ENCODE measurements at regions not wholly inside any gene's neighbourhood (a gene's known extent, or its start where the extent isn't known, plus 50 kb on each side); places are given as distances from the start of the nearest gene placed in this dataset.

DNA sequence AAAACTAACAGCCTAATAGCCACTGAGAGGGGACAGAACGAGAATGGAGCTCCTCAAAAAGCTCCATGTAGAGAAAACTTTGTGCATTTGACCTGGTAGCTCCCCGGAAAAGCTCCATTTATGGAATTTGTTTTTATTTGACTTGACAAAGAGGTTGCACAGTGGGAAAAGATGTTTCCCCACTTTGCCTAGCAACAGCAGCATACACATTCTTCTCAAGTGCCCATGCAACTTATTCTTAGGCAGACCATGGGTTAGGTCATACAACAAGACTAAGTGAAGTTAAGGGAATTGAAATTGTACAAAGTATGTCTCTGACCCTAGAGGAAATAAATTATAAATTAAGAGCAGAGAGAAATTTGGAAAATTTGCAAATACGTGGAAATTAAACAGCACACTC lies 949.6 kb upstream of the PRKX start:
- TF ChIP-seq POLR2A (IDR thresholded peaks at IDR 0.05) (no peak), POLR2AphosphoS5 (IDR thresholded peaks at IDR 0.05) (no peak), EP300 (IDR thresholded peaks at IDR 0.05) (no peak)

Data from sigmoid colon (tissue), 4 donors.